Naive thymus-derived CD4-positive, alpha-beta T cell (primary cell): ENCODE measurements at regions not wholly inside any gene's neighbourhood (a gene's known extent, or its start where the extent isn't known, plus 50 kb on each side); places are given as distances from the start of the nearest gene placed in this dataset.
"Not testable (repeated sequence)": the region's sequence is repeated elsewhere in the genome, so short reads cannot be mapped to it uniquely, and the experiment has no call there.

Source experiments
- ATAC-seq: fragments of 150-1000 bp; cut with Tn5 transposase; 2 replicates; pipeline ENCODE4 v1.10.0; 2021; ENCODE audit warnings: mild to moderate bottlenecking, moderate library complexity
- CTCF ChIA-PET: fragments of 350-600 bp; sonication (Branson Sonifier 250); formaldehyde crosslinking; loops from one replicate; lab custom pipeline; 2021; ENCODE audit warnings: antibody characterized with exemption; lab: Charles Lee
- POLR2A ChIA-PET: fragments of 350-600 bp; sonication (Branson Sonifier 250); formaldehyde crosslinking; loops from one replicate; lab custom pipeline; 2021; ENCODE audit warnings: antibody characterized with exemption, inconsistent platforms; lab: Charles Lee
- DNase-seq, 9 donors: peaks; one replicate each; pipeline versions ENCODE4 v3.0.0 to v3.0.0-alpha.2; 2020 to 2022; ENCODE audit warnings: mixed read lengths in 1 of 9
- H3K27ac ChIP-seq: one replicate; pipeline ENCODE4 v1.7.0; 2013; ENCODE audit warnings: mild to moderate bottlenecking, low read depth, low read length, moderate library complexity
- H3K27me3 ChIP-seq, 2 donors: one replicate each; pipeline ENCODE4 v1.7.0; 2013; ENCODE audit warnings: low read length in 2 of 2, mild to moderate bottlenecking in 2 of 2, moderate library complexity in 2 of 2; ENCODE audit not compliant: control insufficient read depth in 2 of 2, insufficient read depth in 2 of 2
- H3K36me3 ChIP-seq, 3 experiments: 1 replicate in 2 of 3; 2 replicates in 1 of 3; pipeline ENCODE4 v1.7.0; 2013; ENCODE audit warnings: low read length in 3 of 3, mild to moderate bottlenecking in 3 of 3, moderate library complexity in 1 of 3; ENCODE audit not compliant: insufficient read depth in 3 of 3, control insufficient read depth in 2 of 3
- H3K4me1 ChIP-seq, 2 donors: one replicate each; pipeline ENCODE4 v1.7.0; 2013; ENCODE audit warnings: low read length in 2 of 2, mild to moderate bottlenecking in 2 of 2, moderate library complexity in 1 of 2; ENCODE audit not compliant: control insufficient read depth in 2 of 2, insufficient read depth in 2 of 2
- H3K4me3 ChIP-seq: 2 replicates; pipeline ENCODE4 v1.7.0; 2013; ENCODE audit warnings: mild to moderate bottlenecking, low read length
- H3K9me3 ChIP-seq, 3 experiments: 1 replicate in 2 of 3; 2 replicates in 1 of 3; pipeline ENCODE4 v1.7.0; 2013; ENCODE audit warnings: low read length in 3 of 3; ENCODE audit not compliant: control insufficient read depth in 2 of 3
- H3K27ac Mint-ChIP-seq, 9 donors: one replicate each; pipeline ENCODE4 v1.8.0; 2020 to 2022; ENCODE audit warnings: mixed read lengths in 9 of 9, mild to moderate bottlenecking in 8 of 9, moderate library complexity in 5 of 9, inconsistent platforms in 2 of 9
- H3K27me3 Mint-ChIP-seq, 5 donors: one replicate each; pipeline ENCODE4 v1.8.0; 2021 to 2022; ENCODE audit warnings: mixed read lengths in 5 of 5, mild to moderate bottlenecking in 1 of 5
- H3K36me3 Mint-ChIP-seq, 5 donors: one replicate each; pipeline ENCODE4 v1.8.0; 2020 to 2022; ENCODE audit warnings: mixed read lengths in 5 of 5, mild to moderate bottlenecking in 3 of 5, inconsistent platforms in 1 of 5
- H3K4me1 Mint-ChIP-seq, 7 donors: one replicate each; pipeline ENCODE4 v1.8.0; 2020 to 2022; ENCODE audit warnings: mixed read lengths in 7 of 7, mild to moderate bottlenecking in 3 of 7, inconsistent platforms in 1 of 7
- H3K4me3 Mint-ChIP-seq, 10 donors: one replicate each; pipeline ENCODE4 v1.8.0; 2020 to 2022; ENCODE audit warnings: mild to moderate bottlenecking in 10 of 10, mixed read lengths in 10 of 10, moderate library complexity in 6 of 10, inconsistent platforms in 2 of 10
- H3K9me3 Mint-ChIP-seq, 11 donors: one replicate each; pipeline ENCODE4 v1.8.0; 2020 to 2022; ENCODE audit warnings: mixed read lengths in 11 of 11, mild to moderate bottlenecking in 4 of 11, inconsistent platforms in 1 of 11, moderate library complexity in 1 of 11
- intact Hi-C, 2 donors: fragments of 100-400 bp; cut with micrococcal nuclease; formaldehyde crosslinking; loops; one replicate each; pipeline ENCODE4 v1.15.1; 2023

DNA sequence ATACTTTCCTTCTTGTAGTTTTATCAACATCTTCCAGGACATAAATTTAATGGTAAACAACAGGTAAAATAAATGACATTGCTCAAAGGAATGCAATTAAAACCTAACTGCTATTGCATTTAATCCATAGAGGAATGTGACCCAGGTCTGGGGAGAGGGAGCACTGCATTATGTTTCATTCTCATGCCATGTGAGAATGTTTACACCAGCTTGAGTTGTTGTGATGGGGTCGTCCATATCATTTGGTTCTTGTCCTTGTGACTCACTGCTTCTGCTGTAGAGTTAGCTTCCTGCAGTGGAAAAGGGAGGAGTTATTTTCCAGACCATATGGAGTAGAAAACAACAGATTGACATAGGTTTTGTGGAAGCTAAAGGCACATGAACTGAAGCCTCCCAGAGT lies 129.3 kb upstream of the PMCH start:
- no peak overlapping the region for H3K4me3 Mint-ChIP-seq
- H3K4me3 ChIP-seq: no peak overlapping the region
- intact Hi-C loops: no loop called here
- POLR2A ChIA-PET: no interaction called here
- no peak overlapping the region for H3K27ac Mint-ChIP-seq
- no peaks in the 10 kb centered on the region for H3K4me1 Mint-ChIP-seq
- H3K27me3 Mint-ChIP-seq: peaks cover 0 to 10% (median 5%) of the 10 kb centered on the region in 5 donors
- no peaks in the 10 kb centered on the region for H3K27me3 ChIP-seq
- CTCF ChIA-PET: no interaction called here
- no peaks in the 10 kb centered on the region for H3K4me1 ChIP-seq
- H3K27ac ChIP-seq: no peak overlapping the region
- DNase-seq (no peak), ATAC-seq (no peak)
- H3K36me3 Mint-ChIP-seq: no peaks in the 10 kb centered on the region
- H3K9me3 Mint-ChIP-seq: peaks cover 0 to 11% (median 3%) of the 10 kb centered on the region in 11 donors
- no peaks in the 10 kb centered on the region for H3K36me3 ChIP-seq
- H3K9me3 ChIP-seq: no peaks in the 10 kb centered on the region

GRCh38 chr12:102325108-102325507 lies 127.5 kb upstream of the PMCH start:
- H3K36me3 Mint-ChIP-seq, H3K27ac Mint-ChIP-seq, intact Hi-C loops: not testable (repeated sequence)

GRCh38 chr12:102323799-102324198 lies 126.2 kb upstream of the PMCH start:
- POLR2A ChIA-PET: no interaction called here
- Histone ChIP-seq H3K27me3 (no peaks in the 10 kb centered on the region), H3K9me3 (no peaks in the 10 kb centered on the region), H3K4me3 (no peak overlapping the region), H3K27ac (no peak overlapping the region), H3K4me1 (no peaks in the 10 kb centered on the region), H3K36me3 (no peaks in the 10 kb centered on the region)
- H3K27ac Mint-ChIP-seq: no peak overlapping the region
- H3K27me3 Mint-ChIP-seq: peaks cover 4 to 13% (median 9%) of the 10 kb centered on the region in 5 donors
- H3K9me3 Mint-ChIP-seq: peaks cover 0 to 12% (median 4%) of the 10 kb centered on the region in 11 donors
- intact Hi-C loops: no loop called here
- H3K36me3 Mint-ChIP-seq: no peaks in the 10 kb centered on the region
- CTCF ChIA-PET: no interaction called here
- no peak for DNase-seq
- no peaks in the 10 kb centered on the region for H3K4me1 Mint-ChIP-seq
- no peak overlapping the region for H3K4me3 Mint-ChIP-seq
- ATAC-seq: no peak

More at GRCh38 chr12:102325108-102325507, 127.5 kb upstream of the PMCH start:
- H3K36me3 ChIP-seq, POLR2A ChIA-PET, H3K4me1 ChIP-seq, H3K9me3 ChIP-seq, CTCF ChIA-PET, H3K27me3 ChIP-seq, H3K4me3 ChIP-seq, DNase-seq, H3K4me3 Mint-ChIP-seq, H3K4me1 Mint-ChIP-seq, H3K27me3 Mint-ChIP-seq, ATAC-seq, H3K27ac ChIP-seq: not testable (repeated sequence)
- H3K9me3 Mint-ChIP-seq: peaks cover 0 to 12% (median 4%) of the 10 kb centered on the region in 11 donors

GRCh38 chr12:102322254-102322653 lies 124.6 kb upstream of the PMCH start:
- no peaks in the 10 kb centered on the region for H3K27me3 ChIP-seq
- intact Hi-C loops: no loop called here
- CTCF ChIA-PET: no interaction called here
- ATAC-seq (no peak), DNase-seq (no peak)
- no peaks in the 10 kb centered on the region for H3K9me3 ChIP-seq
- H3K27ac ChIP-seq: no peak overlapping the region
- Mint-ChIP-seq H3K4me3 (no peak overlapping the region), H3K4me1 (no peaks in the 10 kb centered on the region), H3K36me3 (no peaks in the 10 kb centered on the region), H3K9me3 (peaks cover 0 to 12% (median 3%) of the 10 kb centered on the region in 11 donors), H3K27me3 (peaks cover 4 to 17% (median 9%) of the 10 kb centered on the region in 5 donors), H3K27ac (no peak overlapping the region)
- no peak overlapping the region for H3K4me3 ChIP-seq
- H3K36me3 ChIP-seq: no peaks in the 10 kb centered on the region
- H3K4me1 ChIP-seq: no peaks in the 10 kb centered on the region
- POLR2A ChIA-PET: interaction anchor here (0.6 kb wide), 1 partner anchor 105 kb away, joined by 3 read pairs; no protein-coding TSS in a partner anchor

DNA sequence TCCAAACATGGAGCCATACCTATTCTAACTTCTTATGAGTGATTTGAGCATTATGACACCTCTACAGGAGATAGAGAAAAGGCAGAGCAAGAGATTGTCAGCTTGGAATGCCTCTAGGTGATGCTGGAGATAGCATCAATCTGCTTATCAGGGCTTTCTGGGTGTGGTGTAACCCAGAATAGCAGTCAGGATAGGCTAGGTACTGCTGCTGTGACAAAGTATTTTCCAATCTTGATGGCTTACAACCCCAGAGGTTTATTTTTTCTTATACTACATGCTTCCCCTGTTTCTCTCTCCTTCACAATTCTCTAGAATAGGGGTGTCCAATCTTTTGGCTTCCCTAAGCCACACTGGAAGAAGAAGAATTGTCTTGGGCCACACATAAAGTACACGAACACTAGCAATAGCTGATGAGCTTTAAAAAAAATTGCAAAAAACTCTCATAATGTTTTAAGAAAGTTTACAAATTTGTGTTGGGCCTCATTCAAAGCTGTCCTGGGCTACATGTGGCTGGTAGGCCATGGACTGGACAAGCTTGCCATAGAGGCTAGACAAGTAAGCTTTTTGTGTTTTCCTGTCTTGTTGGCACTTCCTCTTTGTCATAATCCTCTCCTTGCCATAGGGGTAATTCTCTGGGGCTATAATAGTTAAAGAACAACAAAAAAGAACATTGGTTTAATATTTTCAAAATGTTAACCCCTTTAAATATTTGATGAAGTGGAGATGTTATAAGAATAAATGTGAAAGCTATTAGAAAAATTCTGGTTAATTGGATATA lies 123.9 kb upstream of the PMCH start:
- no peak overlapping the region for H3K4me3 ChIP-seq
- peaks cover 5 to 14% (median 9%) of the 10 kb centered on the region in 5 donors for H3K27me3 Mint-ChIP-seq
- no peak overlapping the region for H3K4me3 Mint-ChIP-seq
- ATAC-seq: no peak
- ChIA-PET POLR2A (interaction anchor here (0.6 kb wide), 1 partner anchor 105 kb away, joined by 3 read pairs; no protein-coding TSS in a partner anchor), CTCF (no interaction called here)
- H3K27ac ChIP-seq: no peak overlapping the region
- H3K36me3 Mint-ChIP-seq: no peaks in the 10 kb centered on the region
- no peaks in the 10 kb centered on the region for H3K27me3 ChIP-seq
- H3K4me1 ChIP-seq: no peaks in the 10 kb centered on the region
- intact Hi-C loops: no loop called here
- no peak overlapping the region for H3K27ac Mint-ChIP-seq
- H3K4me1 Mint-ChIP-seq: no peaks in the 10 kb centered on the region
- no peaks in the 10 kb centered on the region for H3K36me3 ChIP-seq
- no peak for DNase-seq
- peaks cover 0 to 12% (median 3%) of the 10 kb centered on the region in 11 donors for H3K9me3 Mint-ChIP-seq
- no peaks in the 10 kb centered on the region for H3K9me3 ChIP-seq

GRCh38 chr12:102317155-102317554 lies 119.5 kb upstream of the PMCH start:
- Histone ChIP-seq H3K9me3 (no peaks in the 10 kb centered on the region), H3K27me3 (no peaks in the 10 kb centered on the region), H3K4me3 (no peak overlapping the region), H3K4me1 (no peaks in the 10 kb centered on the region), H3K36me3 (no peaks in the 10 kb centered on the region), H3K27ac (no peak overlapping the region)
- no peaks in the 10 kb centered on the region for H3K4me1 Mint-ChIP-seq
- no peak overlapping the region for H3K4me3 Mint-ChIP-seq
- peaks cover 4 to 11% (median 5%) of the 10 kb centered on the region in 5 donors for H3K27me3 Mint-ChIP-seq
- no peak for ATAC-seq
- H3K36me3 Mint-ChIP-seq: no peaks in the 10 kb centered on the region
- ChIA-PET CTCF (no interaction called here), POLR2A (no interaction called here)
- H3K9me3 Mint-ChIP-seq: peaks cover 0 to 11% (median 2%) of the 10 kb centered on the region in 11 donors
- H3K27ac Mint-ChIP-seq: no peak overlapping the region
- no peak for DNase-seq
- intact Hi-C loops: no loop called here

GRCh38 chr12:102316723-102317122 lies 119.1 kb upstream of the PMCH start:
- no peaks in the 10 kb centered on the region for H3K27me3 ChIP-seq
- no peaks in the 10 kb centered on the region for H3K36me3 ChIP-seq
- intact Hi-C loops: no loop called here
- H3K9me3 Mint-ChIP-seq: peaks cover 0 to 11% (median 2%) of the 10 kb centered on the region in 11 donors
- no peaks in the 10 kb centered on the region for H3K4me1 ChIP-seq
- ChIA-PET POLR2A (no interaction called here), CTCF (no interaction called here)
- H3K27me3 Mint-ChIP-seq: peaks cover under 1 to 11% (median 5%) of the 10 kb centered on the region in 5 donors
- no peaks in the 10 kb centered on the region for H3K36me3 Mint-ChIP-seq
- no peak for DNase-seq
- no peaks in the 10 kb centered on the region for H3K4me1 Mint-ChIP-seq
- H3K4me3 ChIP-seq: no peak overlapping the region
- no peak overlapping the region for H3K27ac Mint-ChIP-seq
- H3K4me3 Mint-ChIP-seq: no peak overlapping the region
- H3K9me3 ChIP-seq: no peaks in the 10 kb centered on the region
- ATAC-seq: no peak
- H3K27ac ChIP-seq: no peak overlapping the region
